Thyroid gland (tissue), 4 donors: ENCODE measurements at regions not wholly inside any gene's neighbourhood (a gene's known extent, or its start where the extent isn't known, plus 50 kb on each side); places are given as distances from the start of the nearest gene placed in this dataset.

Experiments
- CTCF ChIP-seq, 6 experiments: fragments of 200-600 bp in 3 of 6; fragments of 450-650 bp in 3 of 6; sonication (generic) in 3 of 6; IDR thresholded peaks; one replicate each; pipeline ENCODE4 v1.5.1; 2016 to 2019; ENCODE audit warnings: antibody characterized with exemption in 6 of 6, mild to moderate bottlenecking in 2 of 6, inconsistent platforms in 1 of 6, moderate library complexity in 1 of 6
- POLR2A ChIP-seq, 2 donors: fragments of 450-650 bp; IDR thresholded peaks; one replicate each; pipeline ENCODE4 v1.6.1; 2017; ENCODE audit warnings: antibody characterized with exemption in 2 of 2, mild to moderate bottlenecking in 2 of 2, moderate library complexity in 1 of 2

GRCh38 chr18:44370861-44371260 lies 309.8 kb upstream of the SETBP1 start:
- TF ChIP-seq CTCF (IDR thresholded peaks at IDR 0.05) (no peak), POLR2A (IDR thresholded peaks at IDR 0.05) (no peak)
